NCI-H748 (cell line): ENCODE measurements at regions not wholly inside any gene's neighbourhood (a gene's known extent, or its start where the extent isn't known, plus 50 kb on each side); places are given as distances from the start of the nearest gene placed in this dataset.

Experiments
- DNase-seq: peaks from one replicate; lab custom pipeline; 2025; ENCODE audit not compliant: unreplicated experiment; lab: John Stamatoyannopoulos, UW

- no peak for DNase-seq
These were observed 55.9 kb upstream of the SLIT3 start for GRCh38 chr5:169356811-169357210.

GRCh38 chr5:169356181-169356580 is 55.2 kb upstream of the SLIT3 start:
- DNase-seq = no peak

- DNase-seq = no peak
These were observed 54.0 kb upstream of the SLIT3 start for GRCh38 chr5:169354921-169355320.

- no peak for DNase-seq
These were observed 53.3 kb upstream of the SLIT3 start for GRCh38 chr5:169354263-169354662.

- DNase-seq = no peak
These were observed 52.0 kb upstream of the SLIT3 start for GRCh38 chr5:169352901-169353300.

- no peak for DNase-seq
These were observed 50.8 kb upstream of the SLIT3 start for GRCh38 chr5:169351721-169352120.

GRCh38 chr5:169350759-169351240 is 49.9 kb upstream of the SLIT3 start:
- DNase-seq = no peak
